Activated CD8-positive, alpha-beta T cell treated with anti-CD3 and anti-CD28 coated beads for 36 hours (primary cell): ENCODE measurements at regions not wholly inside any gene's neighbourhood (a gene's known extent, or its start where the extent isn't known, plus 50 kb on each side); places are given as distances from the start of the nearest gene placed in this dataset.

Experiments
- ATAC-seq: fragments of 200-7000 bp; cut with Tn5 transposase; one replicate; pipeline ENCODE4 v1.10.0; 2021; ENCODE audit warnings: mild to moderate bottlenecking, moderate library complexity
- CTCF ChIA-PET: fragments of 350-600 bp; sonication (Branson Sonifier 250); formaldehyde crosslinking; loops from one replicate; lab custom pipeline; 2021; ENCODE audit warnings: antibody characterized with exemption; lab: Charles Lee
- POLR2A ChIA-PET: fragments of 350-600 bp; sonication (Branson Sonifier 250); formaldehyde crosslinking; loops from one replicate; lab custom pipeline; 2021; ENCODE audit warnings: antibody characterized with exemption; lab: Charles Lee
- DNase-seq: peaks from one replicate; pipeline ENCODE4 v3.0.0-alpha.2; 2020
- H3K27ac Mint-ChIP-seq: one replicate; pipeline ENCODE4 v1.8.0; 2021; ENCODE audit warnings: mild to moderate bottlenecking, mixed read lengths
- H3K27me3 Mint-ChIP-seq: one replicate; pipeline ENCODE4 v1.8.0; 2021; ENCODE audit warnings: mixed read lengths
- H3K36me3 Mint-ChIP-seq: one replicate; pipeline ENCODE4 v1.8.0; 2021; ENCODE audit warnings: low read depth, mixed read lengths
- H3K4me1 Mint-ChIP-seq: one replicate; pipeline ENCODE4 v1.8.0; 2021; ENCODE audit warnings: low read depth, mixed read lengths
- H3K4me3 Mint-ChIP-seq: one replicate; pipeline ENCODE4 v1.8.0; 2021; ENCODE audit warnings: mild to moderate bottlenecking, moderate library complexity, mixed read lengths
- H3K9me3 Mint-ChIP-seq: one replicate; pipeline ENCODE4 v1.8.0; 2021; ENCODE audit warnings: mixed read lengths
- intact Hi-C: fragments of 100-400 bp; cut with micrococcal nuclease; formaldehyde crosslinking; loops from one replicate; pipeline ENCODE4 v1.10.0; 2022
- TF ChIP-seq, protein P1 (sequence below): fragments of 200-600 bp; IDR thresholded peaks from one replicate; pipeline ENCODE4 v1.8.0; 2022; ENCODE audit warnings: antibody characterized with exemption, mild to moderate bottlenecking

DNA sequence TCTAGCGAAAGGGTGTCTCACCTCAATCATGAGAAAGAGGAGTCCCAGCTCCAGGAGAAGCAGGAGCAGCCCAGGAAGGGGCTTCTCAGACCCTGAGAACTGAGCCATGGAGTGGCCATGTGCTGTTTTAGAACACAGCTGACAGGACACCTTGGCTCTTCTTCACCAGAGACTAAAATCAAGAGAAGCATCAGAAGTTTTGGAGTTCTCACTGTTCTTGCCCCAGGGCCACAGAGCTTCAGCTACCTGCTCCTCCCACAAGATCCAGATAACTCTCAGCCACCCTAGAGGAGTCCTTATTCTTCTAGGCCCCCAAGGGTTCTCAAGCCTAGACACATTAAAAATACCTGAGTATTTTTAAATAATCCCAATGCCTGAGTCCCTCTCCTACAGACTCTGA lies 99.6 kb upstream of the ATP8B1 start:
- Mint-ChIP-seq H3K4me3 (no peak overlapping the region), H3K27me3 (peaks cover 5% of the 10 kb centered on the region), H3K27ac (no peak overlapping the region), H3K4me1 (no peaks in the 10 kb centered on the region), H3K36me3 (no peaks in the 10 kb centered on the region), H3K9me3 (no peaks in the 10 kb centered on the region)
- intact Hi-C loops, result no loop called here
- no peak for DNase-seq
- POLR2A ChIA-PET, result no interaction called here
- ATAC-seq, result no peak
- CTCF ChIA-PET, result interaction anchor here (1.2 kb wide), 1 partner anchor 21 kb away, joined by 3 read pairs; no protein-coding TSS in a partner anchor
- TF ChIP-seq, protein P1, sequence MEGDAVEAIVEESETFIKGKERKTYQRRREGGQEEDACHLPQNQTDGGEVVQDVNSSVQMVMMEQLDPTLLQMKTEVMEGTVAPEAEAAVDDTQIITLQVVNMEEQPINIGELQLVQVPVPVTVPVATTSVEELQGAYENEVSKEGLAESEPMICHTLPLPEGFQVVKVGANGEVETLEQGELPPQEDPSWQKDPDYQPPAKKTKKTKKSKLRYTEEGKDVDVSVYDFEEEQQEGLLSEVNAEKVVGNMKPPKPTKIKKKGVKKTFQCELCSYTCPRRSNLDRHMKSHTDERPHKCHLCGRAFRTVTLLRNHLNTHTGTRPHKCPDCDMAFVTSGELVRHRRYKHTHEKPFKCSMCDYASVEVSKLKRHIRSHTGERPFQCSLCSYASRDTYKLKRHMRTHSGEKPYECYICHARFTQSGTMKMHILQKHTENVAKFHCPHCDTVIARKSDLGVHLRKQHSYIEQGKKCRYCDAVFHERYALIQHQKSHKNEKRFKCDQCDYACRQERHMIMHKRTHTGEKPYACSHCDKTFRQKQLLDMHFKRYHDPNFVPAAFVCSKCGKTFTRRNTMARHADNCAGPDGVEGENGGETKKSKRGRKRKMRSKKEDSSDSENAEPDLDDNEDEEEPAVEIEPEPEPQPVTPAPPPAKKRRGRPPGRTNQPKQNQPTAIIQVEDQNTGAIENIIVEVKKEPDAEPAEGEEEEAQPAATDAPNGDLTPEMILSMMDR, result no peak

DNA sequence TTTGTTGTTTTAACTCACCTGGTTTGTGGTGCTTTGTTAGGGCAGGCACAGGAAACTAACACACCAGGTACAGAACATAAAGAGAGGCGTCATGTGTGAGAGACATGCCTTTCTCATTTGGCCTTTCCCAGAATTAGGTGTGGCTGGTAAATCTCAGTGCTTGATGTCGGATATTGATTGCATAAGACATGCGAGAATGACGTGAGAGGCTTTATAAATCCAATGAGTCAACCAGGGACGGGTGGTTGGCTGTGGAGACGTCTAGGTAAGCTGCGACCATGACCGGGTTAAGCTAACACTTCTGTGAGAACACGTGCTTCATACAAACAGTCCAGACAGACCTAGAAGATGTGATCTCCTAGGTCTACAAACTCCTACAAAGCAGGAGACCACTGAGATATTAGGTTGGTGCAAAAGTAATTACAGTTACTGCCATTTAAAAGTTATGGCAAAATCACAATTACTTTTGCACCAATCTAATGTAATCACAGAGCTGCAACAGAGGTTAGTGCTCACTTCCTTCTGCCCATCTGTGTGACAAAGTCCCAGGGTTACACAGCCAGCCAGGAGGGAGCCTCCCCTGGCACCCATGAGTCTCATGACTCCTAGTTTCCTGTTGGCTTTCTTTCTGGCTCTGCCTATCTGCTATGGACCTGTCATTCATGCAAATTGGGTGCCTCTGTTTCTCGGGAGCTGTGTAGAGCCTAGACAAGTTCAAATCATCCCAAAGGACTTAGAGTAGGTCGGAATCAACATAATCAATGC lies 98.9 kb upstream of the ATP8B1 start:
- TF ChIP-seq, protein P1, result no peak

DNA sequence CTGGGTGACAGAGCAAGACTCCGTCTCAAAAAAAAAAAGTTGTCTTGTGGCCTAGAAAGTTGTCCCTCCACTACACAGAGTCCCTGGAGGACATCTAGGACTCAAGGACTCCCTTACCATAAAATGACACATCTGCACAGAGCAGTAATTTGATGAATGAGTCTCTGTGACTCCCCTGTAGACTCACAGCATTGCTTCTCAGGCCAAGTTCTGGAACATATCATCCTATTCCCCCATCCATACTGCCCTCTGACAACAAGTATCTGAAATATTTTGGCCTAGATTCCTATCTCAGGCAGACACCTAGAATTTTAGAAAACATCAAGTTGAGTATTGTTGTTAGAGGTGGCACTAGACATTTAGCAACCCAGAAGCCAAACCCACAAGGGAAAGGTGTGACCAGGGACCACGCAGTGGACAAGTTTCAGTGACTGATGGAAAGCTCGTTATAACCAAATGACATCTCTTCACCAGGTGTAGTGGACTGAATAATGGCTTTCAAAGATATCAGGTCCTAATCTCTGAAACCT lies 97.9 kb upstream of the ATP8B1 start:
- H3K27ac Mint-ChIP-seq, result no peak overlapping the region
- TF ChIP-seq, protein P1, result no peak
- no peak overlapping the region for H3K4me3 Mint-ChIP-seq
- ATAC-seq (no peak), DNase-seq (no peak)
- no peaks in the 10 kb centered on the region for H3K36me3 Mint-ChIP-seq
- no peaks in the 10 kb centered on the region for H3K4me1 Mint-ChIP-seq
- peaks cover 4% of the 10 kb centered on the region for H3K27me3 Mint-ChIP-seq
- CTCF ChIA-PET, result no interaction called here
- no peaks in the 10 kb centered on the region for H3K9me3 Mint-ChIP-seq
- intact Hi-C loops, result no loop called here
- POLR2A ChIA-PET, result no interaction called here

More for the DNA sequence above, 98.9 kb upstream of the ATP8B1 start:
- Mint-ChIP-seq H3K36me3 (no peaks in the 10 kb centered on the region), H3K27ac (no peak overlapping the region), H3K9me3 (no peaks in the 10 kb centered on the region), H3K27me3 (peaks cover 5% of the 10 kb centered on the region), H3K4me3 (no peak overlapping the region), H3K4me1 (no peaks in the 10 kb centered on the region)
- DNase-seq, result no peak
- ChIA-PET CTCF (interaction anchor here (1.2 kb wide), 1 partner anchor 20 kb away, joined by 3 read pairs; no protein-coding TSS in a partner anchor), POLR2A (no interaction called here)
- no peak for ATAC-seq
- intact Hi-C loops, result no loop called here

DNA sequence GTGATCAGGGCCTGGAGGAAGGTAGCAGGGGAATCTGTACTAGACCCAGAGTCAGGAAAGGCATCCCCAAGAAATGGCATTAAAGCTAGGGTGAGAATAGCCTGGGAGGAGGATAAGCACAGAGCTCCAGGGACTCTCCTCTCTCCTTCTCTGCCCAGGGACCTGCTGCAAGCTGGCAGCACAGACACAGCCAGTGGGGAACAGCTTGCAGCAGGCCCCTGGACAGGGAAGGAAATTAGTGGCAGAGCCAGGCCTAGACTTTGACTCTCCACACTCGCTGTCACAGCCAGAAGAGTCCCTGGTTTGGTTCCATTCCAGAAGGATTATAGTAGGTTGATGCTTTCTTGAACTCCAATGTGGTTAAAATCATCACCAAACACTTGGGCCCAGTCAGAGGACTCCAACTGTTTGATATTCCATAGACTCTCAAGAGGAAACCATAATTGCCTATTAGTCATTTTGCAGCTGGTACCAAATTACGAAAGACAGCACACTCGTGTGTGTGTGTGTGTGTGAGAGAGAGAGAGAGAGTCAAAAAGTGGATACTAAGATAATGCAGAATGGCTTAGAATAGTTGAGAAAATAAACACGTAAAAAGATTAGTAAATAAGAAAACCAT lies 95.5 kb upstream of the ATP8B1 start:
- H3K36me3 Mint-ChIP-seq, result no peaks in the 10 kb centered on the region
- no peaks in the 10 kb centered on the region for H3K4me1 Mint-ChIP-seq
- no peaks in the 10 kb centered on the region for H3K9me3 Mint-ChIP-seq
- DNase-seq, result no peak
- CTCF ChIA-PET, result interaction anchor here (0.8 to 2.4 kb wide), 5 partner anchors 12 to 223 kb away, joined by 3 to 9 read pairs (median 3); no protein-coding TSS in a partner anchor
- H3K4me3 Mint-ChIP-seq, result no peak overlapping the region
- H3K27ac Mint-ChIP-seq, result no peak overlapping the region
- no peak for ATAC-seq
- TF ChIP-seq, protein P1, result no peak
- POLR2A ChIA-PET, result interaction anchor here (0.6 to 1.4 kb wide), 2 partner anchors 22 to 285 kb away, joined by 3 read pairs; no protein-coding TSS in a partner anchor
- H3K27me3 Mint-ChIP-seq, result peaks cover 1% of the 10 kb centered on the region
- intact Hi-C loops, result no loop called here

DNA sequence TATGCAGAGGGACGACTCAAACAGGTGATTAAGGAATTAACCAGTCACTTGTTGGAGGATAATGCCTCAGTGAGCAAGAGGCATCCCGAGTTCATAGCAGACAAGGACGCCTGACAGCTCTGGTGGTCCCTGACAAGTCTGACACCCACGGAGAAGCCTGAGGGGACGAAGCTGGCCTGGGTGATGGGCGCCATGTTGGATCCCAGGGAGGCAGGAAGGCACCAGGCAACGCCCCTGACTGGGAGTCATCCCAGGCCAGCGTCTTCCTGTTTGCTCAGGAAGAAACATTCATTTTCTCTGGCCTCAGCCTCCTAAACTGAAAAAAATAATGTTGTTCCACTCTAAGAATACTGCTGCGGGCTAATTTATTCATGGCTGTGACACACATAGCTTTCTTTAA lies 92.1 kb upstream of the ATP8B1 start:
- intact Hi-C loops, result no loop called here
- H3K4me3 Mint-ChIP-seq, result no peak overlapping the region
- H3K27ac Mint-ChIP-seq, result no peak overlapping the region
- H3K36me3 Mint-ChIP-seq, result no peaks in the 10 kb centered on the region
- H3K27me3 Mint-ChIP-seq, result no peaks in the 10 kb centered on the region
- ATAC-seq (no peak), DNase-seq (no peak)
- no peaks in the 10 kb centered on the region for H3K9me3 Mint-ChIP-seq
- peaks cover 1% of the 10 kb centered on the region for H3K4me1 Mint-ChIP-seq
- TF ChIP-seq, protein P1, result no peak
- POLR2A ChIA-PET, result no interaction called here
- CTCF ChIA-PET, result interaction anchor here (2.8 kb wide), 1 partner anchor 13 kb away, joined by 12 read pairs; no protein-coding TSS in a partner anchor
